T-helper 17 cell (primary cell): ENCODE measurements at regions not wholly inside any gene's neighbourhood (a gene's known extent, or its start where the extent isn't known, plus 50 kb on each side); places are given as distances from the start of the nearest gene placed in this dataset.

Experiments used
- ATAC-seq: fragments of 150-1000 bp; cut with Tn5 transposase; 2 replicates; pipeline ENCODE4 v1.10.0; 2021; ENCODE audit warnings: mild to moderate bottlenecking, moderate library complexity
- DNase-seq, 3 donors: peaks; one replicate each; pipeline versions ENCODE4 v3.0.0 to v3.0.0-alpha.2; 2020 to 2021
- H3K9me3 ChIP-seq: one replicate; pipeline ENCODE4 v1.7.0; 2013; ENCODE audit warnings: low read length, mild to moderate bottlenecking; ENCODE audit not compliant: control insufficient read depth, poor library complexity, severe bottlenecking
- H3K27ac Mint-ChIP-seq: one replicate; pipeline ENCODE4 v1.8.0; 2022; ENCODE audit warnings: mild to moderate bottlenecking, moderate library complexity, mixed read lengths
- H3K27me3 Mint-ChIP-seq: one replicate; pipeline ENCODE4 v1.8.0; 2022; ENCODE audit warnings: mixed read lengths
- H3K36me3 Mint-ChIP-seq: one replicate; pipeline ENCODE4 v1.8.0; 2022; ENCODE audit warnings: low read depth, mixed read lengths
- H3K4me1 Mint-ChIP-seq: one replicate; pipeline ENCODE4 v1.8.0; 2022; ENCODE audit warnings: mild to moderate bottlenecking, mixed read lengths
- H3K4me3 Mint-ChIP-seq: one replicate; pipeline ENCODE4 v1.8.0; 2022; ENCODE audit warnings: mild to moderate bottlenecking, moderate library complexity, mixed read lengths

DNA sequence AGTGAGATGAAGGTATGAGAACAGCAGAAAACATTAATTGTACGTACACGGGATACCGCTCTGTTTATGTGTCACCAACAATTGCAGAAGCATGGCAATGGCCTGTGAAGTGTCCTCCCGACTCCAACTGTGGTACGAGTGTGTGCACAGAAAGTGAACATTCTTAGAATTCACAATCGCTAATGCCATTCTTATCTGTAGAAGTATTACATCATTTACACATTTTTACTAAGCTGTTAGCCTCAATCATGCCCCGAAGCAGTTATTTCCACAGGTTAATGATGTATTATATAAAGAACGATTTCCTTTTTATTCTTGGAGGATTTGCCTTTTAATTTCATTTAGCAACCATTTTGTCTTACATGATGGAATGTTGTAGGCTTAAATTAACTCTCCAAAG lies 103.4 kb downstream of the EVX1 start:
- no peaks in the 10 kb centered on the region for H3K36me3 Mint-ChIP-seq
- H3K4me3 Mint-ChIP-seq = no peak overlapping the region
- ATAC-seq (no peak), DNase-seq (no peak)
- peaks cover 37% of the 10 kb centered on the region for H3K27me3 Mint-ChIP-seq
- H3K27ac Mint-ChIP-seq = no peak overlapping the region
- no peaks in the 10 kb centered on the region for H3K9me3 ChIP-seq
- H3K4me1 Mint-ChIP-seq = no peaks in the 10 kb centered on the region

- no peak for DNase-seq
- Mint-ChIP-seq H3K27ac (no peak overlapping the region), H3K36me3 (no peaks in the 10 kb centered on the region), H3K4me1 (no peaks in the 10 kb centered on the region), H3K27me3 (peaks cover 38% of the 10 kb centered on the region), H3K4me3 (no peak overlapping the region)
- ATAC-seq = no peak
- H3K9me3 ChIP-seq = no peaks in the 10 kb centered on the region
Measured at GRCh38 chr7:27346531-27347275, 104.1 kb downstream of the EVX1 start.

- no peaks in the 10 kb centered on the region for H3K9me3 ChIP-seq
- ATAC-seq (no peak), DNase-seq (no peak)
- Mint-ChIP-seq H3K4me3 (no peak overlapping the region), H3K4me1 (no peaks in the 10 kb centered on the region), H3K36me3 (no peaks in the 10 kb centered on the region), H3K27ac (no peak overlapping the region), H3K27me3 (peaks cover 35% of the 10 kb centered on the region)
Measured at GRCh38 chr7:27347276-27347640, 104.7 kb downstream of the EVX1 start.

DNA sequence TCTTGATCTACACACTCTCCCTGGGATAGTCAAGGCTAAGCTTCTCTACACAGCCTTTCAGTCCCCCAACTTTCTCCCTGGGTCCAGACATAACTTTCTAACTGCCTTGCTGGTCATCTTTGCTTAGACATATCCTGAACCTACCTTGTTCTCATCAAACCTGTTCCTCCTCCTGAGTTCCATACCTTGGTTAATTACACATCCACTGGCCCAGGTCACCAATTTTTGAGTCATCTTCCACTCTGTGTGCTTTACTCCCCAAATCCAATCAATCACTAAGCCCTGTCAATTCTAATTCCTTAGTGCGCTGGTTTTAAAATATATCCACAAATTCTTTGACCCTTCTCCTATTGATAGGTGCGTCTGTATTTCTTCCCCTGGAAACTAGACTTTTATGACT lies 107.0 kb downstream of the EVX1 start:
- H3K9me3 ChIP-seq = no peaks in the 10 kb centered on the region
- Mint-ChIP-seq H3K4me1 (peaks cover 3% of the 10 kb centered on the region), H3K4me3 (no peak overlapping the region), H3K36me3 (peaks cover 3% of the 10 kb centered on the region), H3K27ac (no peak overlapping the region), H3K27me3 (peaks cover 39% of the 10 kb centered on the region)
- DNase-seq (no peak), ATAC-seq (no peak)

DNA sequence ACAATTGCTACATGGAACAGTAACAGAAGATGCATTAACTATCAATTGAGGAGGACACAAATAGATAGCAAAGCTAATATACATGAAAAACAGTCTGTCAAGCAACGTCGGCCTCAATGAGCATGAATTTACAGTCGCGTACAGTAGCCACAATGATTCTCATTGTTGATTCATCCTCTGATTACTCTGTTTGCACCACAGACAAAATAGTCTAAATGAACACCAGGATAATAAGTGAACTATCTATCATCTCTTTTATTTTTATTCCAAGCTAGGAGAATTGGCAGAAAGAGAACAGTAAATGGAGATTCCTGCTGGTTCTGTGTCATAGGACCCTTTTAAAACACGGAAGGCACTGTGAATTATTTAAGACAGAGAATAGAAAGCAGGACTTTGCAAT lies 108.5 kb downstream of the EVX1 start:
- Mint-ChIP-seq H3K4me3 (no peak overlapping the region), H3K27ac (no peak overlapping the region), H3K36me3 (peaks cover 3% of the 10 kb centered on the region), H3K27me3 (peaks cover 49% of the 10 kb centered on the region), H3K4me1 (peaks cover 3% of the 10 kb centered on the region)
- DNase-seq (no peak), ATAC-seq (no peak)
- H3K9me3 ChIP-seq = no peaks in the 10 kb centered on the region

- ATAC-seq (no peak), DNase-seq (no peak)
- Mint-ChIP-seq H3K4me1 (peaks cover 3% of the 10 kb centered on the region), H3K27me3 (peaks cover 49% of the 10 kb centered on the region), H3K36me3 (peaks cover 3% of the 10 kb centered on the region), H3K4me3 (no peak overlapping the region), H3K27ac (no peak overlapping the region)
- no peaks in the 10 kb centered on the region for H3K9me3 ChIP-seq
Measured at GRCh38 chr7:27351786-27352185, 109.2 kb downstream of the EVX1 start.

DNA sequence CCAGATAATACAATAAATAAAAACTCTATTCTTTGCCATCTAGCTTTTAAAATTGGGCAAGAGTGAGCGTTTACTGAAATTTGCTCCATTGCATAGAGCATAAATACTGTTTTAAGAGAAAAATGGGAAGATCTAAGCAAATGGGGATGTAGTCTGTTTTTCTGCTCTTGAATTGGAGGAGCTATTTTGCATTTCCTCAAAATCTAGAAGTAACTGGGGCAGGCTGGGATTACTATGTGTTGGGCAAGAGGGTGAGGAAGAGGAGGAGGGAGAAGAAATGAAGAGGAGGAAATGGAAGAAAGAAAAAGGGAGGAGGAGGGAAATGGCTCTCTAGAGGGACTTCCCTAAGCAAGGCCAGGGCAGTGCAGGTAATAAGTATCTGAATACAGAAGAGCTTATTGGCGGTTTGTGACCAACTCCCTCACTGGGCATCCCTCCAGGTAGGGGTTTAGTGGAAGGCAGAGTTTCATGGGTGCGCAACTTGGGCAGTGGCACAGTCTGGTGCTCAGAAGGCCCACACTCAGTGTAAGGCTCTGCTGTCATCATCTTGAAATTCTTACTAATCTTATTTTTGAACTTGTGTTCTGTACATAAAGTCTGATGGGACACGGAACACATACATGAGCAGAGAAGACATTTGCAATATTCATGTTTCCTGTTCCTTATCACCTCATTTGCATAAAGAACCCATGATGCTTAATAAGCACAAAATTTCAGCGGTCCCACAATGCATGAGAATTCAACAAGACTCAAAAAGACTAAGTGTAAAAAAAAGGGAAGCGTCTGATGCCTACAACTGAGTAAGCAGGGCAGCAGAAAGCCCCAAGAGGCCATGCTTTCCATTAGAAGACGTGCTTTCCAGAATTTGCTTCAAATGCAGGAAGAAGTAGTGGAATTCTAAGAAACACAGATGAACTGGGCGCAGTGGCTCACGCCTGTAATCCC lies 116.9 kb downstream of the EVX1 start:
- DNase-seq = no peak
- no peaks in the 10 kb centered on the region for H3K4me1 Mint-ChIP-seq

GRCh38 chr7:27361522-27361921 lies 118.9 kb downstream of the EVX1 start:
- Mint-ChIP-seq H3K36me3 (no peaks in the 10 kb centered on the region), H3K27me3 (peaks cover 23% of the 10 kb centered on the region)

More for the DNA sequence above, 116.9 kb downstream of the EVX1 start:
- Mint-ChIP-seq H3K36me3 (no peaks in the 10 kb centered on the region), H3K27ac (no peak overlapping the region), H3K27me3 (peaks cover 29% of the 10 kb centered on the region), H3K4me3 (no peak overlapping the region)
- no peaks in the 10 kb centered on the region for H3K9me3 ChIP-seq
- ATAC-seq = no peak

GRCh38 chr7:27362026-27362425 lies 119.4 kb downstream of the EVX1 start:
- H3K9me3 ChIP-seq = no peaks in the 10 kb centered on the region
- H3K4me3 Mint-ChIP-seq = no peak overlapping the region
- H3K27ac Mint-ChIP-seq = no peak overlapping the region
- no peaks in the 10 kb centered on the region for H3K4me1 Mint-ChIP-seq
- no peaks in the 10 kb centered on the region for H3K36me3 Mint-ChIP-seq
- DNase-seq = no peak
- no peak for ATAC-seq
- H3K27me3 Mint-ChIP-seq = peaks cover 22% of the 10 kb centered on the region

More at GRCh38 chr7:27361522-27361921, 118.9 kb downstream of the EVX1 start:
- Mint-ChIP-seq H3K27ac (no peak overlapping the region), H3K4me3 (no peak overlapping the region), H3K4me1 (no peaks in the 10 kb centered on the region)
- ATAC-seq (no peak), DNase-seq (no peak)
- no peaks in the 10 kb centered on the region for H3K9me3 ChIP-seq

DNA sequence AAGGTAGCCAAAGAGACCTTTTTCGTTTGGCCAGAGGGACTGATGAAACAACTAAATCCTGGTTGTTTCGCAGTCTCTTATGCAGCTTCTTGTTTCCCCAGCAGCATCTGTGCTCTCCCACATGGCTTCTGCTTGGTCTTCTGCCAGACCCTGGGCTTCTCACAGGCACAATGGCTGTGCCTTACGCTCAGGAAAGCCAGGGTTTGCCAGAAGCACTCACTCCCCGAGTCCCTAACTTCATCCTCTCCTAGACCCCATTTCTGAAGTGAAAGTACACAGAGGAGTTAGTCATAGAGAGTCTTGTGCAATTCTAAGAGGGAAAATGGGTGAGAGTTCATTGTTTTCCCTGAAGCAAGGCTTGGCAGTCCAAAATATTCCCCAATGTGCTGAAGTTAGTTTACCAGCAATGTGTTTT lies 121.7 kb downstream of the EVX1 start:
- H3K9me3 ChIP-seq = no peaks in the 10 kb centered on the region
- H3K36me3 Mint-ChIP-seq = no peaks in the 10 kb centered on the region
- no peak overlapping the region for H3K27ac Mint-ChIP-seq
- no peaks in the 10 kb centered on the region for H3K4me1 Mint-ChIP-seq
- no peak for DNase-seq
- peaks cover 6% of the 10 kb centered on the region for H3K27me3 Mint-ChIP-seq
- no peak overlapping the region for H3K4me3 Mint-ChIP-seq
- ATAC-seq = no peak

- H3K27ac Mint-ChIP-seq = no peak overlapping the region
- no peak for DNase-seq
- H3K4me1 Mint-ChIP-seq = no peaks in the 10 kb centered on the region
- no peaks in the 10 kb centered on the region for H3K9me3 ChIP-seq
- no peaks in the 10 kb centered on the region for H3K36me3 Mint-ChIP-seq
- H3K4me3 Mint-ChIP-seq = no peak overlapping the region
- peaks cover 6% of the 10 kb centered on the region for H3K27me3 Mint-ChIP-seq
- ATAC-seq = no peak
Measured at GRCh38 chr7:27367179-27367932, 124.8 kb downstream of the EVX1 start.

DNA sequence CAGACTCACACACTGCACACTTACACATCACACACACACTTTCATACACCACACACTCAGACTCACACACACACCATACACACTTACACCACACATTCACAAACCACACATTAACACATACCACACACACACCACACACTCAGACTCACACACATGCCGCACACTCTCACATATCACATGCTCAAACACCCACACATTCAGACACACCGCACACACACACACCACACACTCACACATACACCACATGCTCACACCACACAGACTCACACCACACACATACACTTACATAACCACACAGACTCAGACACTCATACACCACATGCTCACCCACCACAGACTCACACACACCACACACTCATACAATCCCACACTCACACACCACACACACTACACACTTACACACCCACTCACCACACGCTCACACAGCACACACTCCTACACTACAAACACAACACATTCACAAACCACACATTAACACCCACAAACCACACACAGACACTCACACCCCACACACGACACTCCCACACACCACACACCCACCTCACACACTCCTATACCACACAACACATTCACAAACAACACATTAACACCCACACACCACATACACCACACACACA lies 125.4 kb downstream of the EVX1 start:
- ATAC-seq (no peak), DNase-seq (no peak)
- no peaks in the 10 kb centered on the region for H3K4me1 Mint-ChIP-seq
- no peaks in the 10 kb centered on the region for H3K36me3 Mint-ChIP-seq
- no peaks in the 10 kb centered on the region for H3K9me3 ChIP-seq
- no peak overlapping the region for H3K4me3 Mint-ChIP-seq
- no peak overlapping the region for H3K27ac Mint-ChIP-seq
- peaks cover 6% of the 10 kb centered on the region for H3K27me3 Mint-ChIP-seq
